ENCODE measurements at regions not wholly inside any gene's neighbourhood (a gene's known extent, or its start where the extent isn't known, plus 50 kb on each side); places are given as distances from the start of the nearest gene placed in this dataset.

DNA sequence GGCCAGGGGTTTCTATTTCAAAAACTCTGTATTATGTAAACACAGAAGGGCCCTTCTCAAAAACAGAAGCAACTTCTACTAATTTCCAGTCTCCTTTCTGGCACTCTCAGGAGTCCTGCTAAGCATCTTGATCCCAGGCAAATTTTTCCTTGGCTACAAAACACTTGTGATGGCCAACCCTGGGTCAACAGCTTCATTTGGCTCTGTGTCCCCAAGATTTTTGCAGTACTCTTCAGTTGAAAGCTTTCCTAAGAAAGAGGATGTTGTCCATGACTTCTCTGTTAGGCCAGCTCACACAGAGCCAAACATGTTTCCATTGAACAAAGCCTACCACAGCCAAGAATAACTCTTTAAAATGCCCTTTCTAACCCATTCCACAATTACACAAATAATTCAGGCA is 99.0 kb upstream of the EGR2 start:
- TF ChIP-seq CTCF (IDR thresholded peaks at IDR 0.05): no peak
- no peak for TF ChIP-seq POLR2A (IDR thresholded peaks at IDR 0.05)
